Inflammatory macrophage treated with lipopolysaccharide for 1 hour (primary cell): ENCODE measurements at regions not wholly inside any gene's neighbourhood (a gene's known extent, or its start where the extent isn't known, plus 50 kb on each side); places are given as distances from the start of the nearest gene placed in this dataset.
"Not testable (repeated sequence)": the region's sequence is repeated elsewhere in the genome, so short reads cannot be mapped to it uniquely, and the experiment has no call there.

ENCODE experiments used
- DNase-seq, 2 donors: peaks; one replicate each; pipeline ENCODE4 v3.0.0-alpha.2; 2020 to 2022

- DNase-seq = no peak
These were observed 254.6 kb upstream of the LRRC4C start for GRCh38 chr11:41714101-41714500.

- DNase-seq = no peak
These were observed 257.4 kb upstream of the LRRC4C start for GRCh38 chr11:41716862-41717261.

DNA sequence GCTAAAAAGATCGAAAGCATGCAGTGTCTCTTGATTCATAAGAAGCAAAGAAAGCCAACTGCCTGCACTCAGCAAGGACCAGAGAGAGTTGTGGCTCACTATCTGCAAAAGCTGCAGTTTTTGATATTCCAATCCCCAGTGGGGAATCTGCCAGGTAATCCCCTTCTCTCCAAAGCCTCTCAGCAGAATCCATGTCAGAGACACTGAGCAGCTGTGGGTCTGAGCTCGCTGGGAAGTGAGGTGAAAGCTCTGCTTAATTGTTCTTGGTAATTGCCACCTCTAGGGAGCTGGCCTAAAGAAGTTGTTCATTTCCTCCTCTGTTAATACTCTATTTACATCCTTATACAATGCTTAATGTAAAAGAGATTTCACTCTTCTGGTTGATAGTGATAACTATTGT is 261.3 kb upstream of the LRRC4C start:
- no peak for DNase-seq

DNA sequence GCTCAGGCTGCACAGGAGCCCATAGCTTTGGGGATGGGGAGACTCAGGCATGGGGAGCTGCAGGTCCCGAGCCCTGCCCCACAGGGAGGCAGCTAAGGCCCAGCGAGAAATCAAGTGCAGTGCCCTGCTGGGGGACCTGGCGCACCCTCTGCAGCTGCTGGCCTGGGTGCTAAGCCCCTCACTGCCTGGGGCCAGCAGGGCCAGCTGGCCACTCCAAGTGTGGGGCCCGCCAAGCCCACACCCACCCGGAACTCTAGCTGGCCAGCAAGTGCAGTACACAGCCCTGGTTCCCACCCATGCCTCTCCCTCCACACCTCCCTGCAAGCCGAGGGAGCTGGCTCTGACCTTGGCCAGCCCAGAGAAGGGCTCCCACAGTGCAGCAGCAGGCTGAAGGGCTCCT is 268.7 kb upstream of the LRRC4C start:
- not testable (repeated sequence) for DNase-seq

- no peak for DNase-seq
These were observed 315.8 kb upstream of the LRRC4C start for GRCh38 chr11:41775296-41775695.

GRCh38 chr11:41779401-41779960 is 320.0 kb upstream of the LRRC4C start:
- DNase-seq = no peak

DNA sequence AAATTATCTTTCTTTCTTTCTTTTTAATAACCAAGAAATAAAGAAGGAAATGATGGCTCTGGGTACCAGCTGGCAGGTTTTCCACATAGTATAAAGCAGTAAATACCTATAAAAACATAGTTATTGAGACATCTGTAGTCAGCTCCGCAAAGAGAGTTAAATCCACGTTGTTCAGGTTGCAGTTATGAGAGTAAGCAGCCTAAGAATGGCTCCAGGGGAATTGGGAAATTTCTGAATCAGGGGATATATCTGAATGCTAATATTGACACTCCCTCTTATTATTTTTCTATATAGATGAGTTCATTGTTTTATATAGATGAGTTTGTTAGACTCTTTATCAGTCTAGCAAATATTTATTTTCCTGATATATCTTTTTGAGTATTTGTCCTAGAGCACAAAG is 322.0 kb upstream of the LRRC4C start:
- DNase-seq = no peak

- no peak for DNase-seq
These were observed 325.3 kb upstream of the LRRC4C start for GRCh38 chr11:41784513-41785335.

DNA sequence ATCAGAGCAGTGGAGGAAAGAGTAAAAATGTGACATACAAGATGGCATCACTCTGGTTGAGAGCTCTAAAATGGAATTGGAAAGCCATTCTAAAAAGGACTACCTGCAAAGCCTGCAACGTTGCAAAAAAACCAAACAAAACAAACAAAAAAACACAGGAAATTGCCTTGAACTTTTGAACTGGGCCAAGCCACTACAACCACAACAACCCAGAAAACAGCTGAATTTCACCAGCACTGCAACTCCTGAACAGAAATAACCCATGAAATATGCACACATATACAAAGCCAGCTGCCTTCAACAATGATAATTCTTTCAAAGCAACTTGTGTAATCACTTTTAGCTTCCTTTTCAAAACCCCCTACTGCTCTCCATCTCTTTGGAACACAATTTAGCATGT is 326.6 kb upstream of the LRRC4C start:
- DNase-seq = no peak

DNA sequence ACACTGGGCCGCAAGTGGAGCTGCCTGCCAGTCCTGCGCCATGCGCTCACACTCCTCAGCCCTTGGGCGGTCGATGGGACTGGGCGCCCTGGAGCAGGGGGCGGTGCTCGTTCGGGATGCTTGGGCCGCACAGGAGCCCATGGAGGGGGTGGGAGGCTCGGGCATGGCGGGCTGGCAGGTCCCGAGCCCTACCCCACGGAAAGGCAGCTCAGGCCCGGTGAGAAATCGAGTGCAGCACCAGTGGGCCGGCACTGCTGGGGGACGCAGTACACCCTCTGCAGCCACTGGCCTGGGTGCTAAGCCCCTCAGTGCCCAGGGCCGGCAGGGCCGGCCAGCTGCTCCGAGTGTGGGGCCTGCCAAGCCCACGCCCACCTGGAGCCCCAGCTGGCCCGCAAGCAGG is 328.7 kb upstream of the LRRC4C start:
- DNase-seq = no peak

- no peak for DNase-seq
These were observed 329.9 kb upstream of the LRRC4C start for GRCh38 chr11:41789376-41789775.

- DNase-seq = no peak
These were observed 335.6 kb upstream of the LRRC4C start for GRCh38 chr11:41795004-41795403.

- no peak for DNase-seq
These were observed 340.3 kb upstream of the LRRC4C start for GRCh38 chr11:41799754-41800153.

DNA sequence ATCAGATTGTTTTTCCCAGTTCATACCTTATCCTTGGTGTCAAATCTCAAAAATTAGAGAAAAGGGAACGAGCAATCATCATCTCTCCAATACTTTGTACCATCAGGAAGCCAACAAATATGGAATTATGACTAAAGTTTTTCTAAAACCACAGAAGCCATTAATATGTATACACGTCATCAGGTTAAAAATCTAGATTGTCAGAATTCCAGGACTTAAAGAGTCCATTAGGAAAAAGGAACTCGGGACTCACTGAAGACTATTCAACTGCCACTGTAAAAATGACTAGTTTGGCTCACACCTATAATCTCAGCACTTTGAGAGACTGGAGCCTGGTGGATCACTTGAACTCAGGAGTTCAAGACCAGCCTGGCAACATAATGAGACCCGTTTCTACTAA is 344.4 kb upstream of the LRRC4C start:
- DNase-seq = no peak

- no peak for DNase-seq
These were observed 356.9 kb upstream of the LRRC4C start for GRCh38 chr11:41816396-41816795.

DNA sequence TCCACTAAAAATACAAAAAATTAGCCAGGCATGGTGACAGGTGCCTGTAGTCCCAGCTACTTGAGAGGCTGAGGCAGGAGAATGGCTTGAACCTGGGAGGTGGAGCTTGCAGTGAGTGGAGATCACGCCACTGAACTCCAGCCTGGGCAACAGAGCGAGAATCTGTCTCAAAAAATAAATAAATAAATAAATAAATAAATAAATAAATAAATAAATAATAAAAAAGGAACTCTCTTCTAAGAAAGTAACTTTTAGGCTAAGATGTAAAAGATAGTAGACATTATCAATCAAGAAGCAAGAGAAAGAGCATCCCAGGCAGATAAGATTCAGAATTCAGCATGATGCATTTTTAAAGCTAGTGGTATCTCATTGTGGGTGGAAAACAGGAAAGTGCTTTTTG is 364.8 kb upstream of the LRRC4C start:
- DNase-seq = not testable (repeated sequence)

- no peak for DNase-seq
These were observed 366.6 kb upstream of the LRRC4C start for GRCh38 chr11:41826085-41826484.

- DNase-seq = no peak
These were observed 377.0 kb upstream of the LRRC4C start for GRCh38 chr11:41836431-41836830.

- DNase-seq = no peak
These were observed 383.2 kb upstream of the LRRC4C start for GRCh38 chr11:41842673-41843072.

DNA sequence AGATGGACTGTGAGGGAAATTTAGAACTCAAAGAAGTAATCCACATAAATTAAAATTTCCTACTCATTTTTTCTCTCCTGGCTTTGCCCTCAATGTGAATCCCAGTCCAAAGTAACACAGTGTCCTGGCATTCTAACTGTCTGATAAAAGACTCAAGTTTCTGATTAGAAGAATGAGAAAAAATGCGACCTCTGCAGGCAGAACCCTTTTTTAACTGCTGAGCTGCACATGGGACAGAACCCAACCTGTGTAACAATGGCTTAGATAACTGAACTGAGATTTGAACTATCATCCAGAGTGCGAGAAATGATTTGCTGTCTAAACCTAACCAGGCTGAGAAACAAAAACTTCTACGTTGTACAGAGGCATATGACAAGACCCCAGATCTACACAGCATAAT is 385.6 kb upstream of the LRRC4C start:
- DNase-seq = no peak

- DNase-seq = no peak
These were observed 388.9 kb upstream of the LRRC4C start for GRCh38 chr11:41848349-41848748.

- DNase-seq = no peak
These were observed 389.8 kb upstream of the LRRC4C start for GRCh38 chr11:41849250-41849649.

- DNase-seq = no peak
These were observed 392.3 kb upstream of the LRRC4C start for GRCh38 chr11:41851743-41852142.

DNA sequence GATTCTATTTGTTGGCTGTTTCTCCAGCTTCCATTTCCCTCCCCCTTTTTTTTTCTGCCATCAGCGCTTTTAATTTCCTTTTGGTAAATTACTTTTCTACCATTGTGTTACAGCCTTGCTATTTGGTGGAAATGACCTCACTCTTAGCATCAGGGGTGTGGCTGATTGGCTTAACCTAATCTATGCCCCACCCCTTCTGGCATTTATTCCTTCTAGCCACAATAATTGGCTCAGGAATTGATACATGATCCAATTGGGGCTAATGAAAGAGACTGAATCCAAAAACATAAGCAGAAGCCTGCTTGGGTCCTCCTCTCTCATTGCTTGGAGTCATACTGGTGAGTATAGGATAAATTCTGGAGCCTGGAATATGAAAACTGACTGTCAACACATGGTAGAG is 402.4 kb upstream of the LRRC4C start:
- DNase-seq = no peak

- DNase-seq = no peak
These were observed 407.1 kb upstream of the LRRC4C start for GRCh38 chr11:41866525-41866924.
